ENCODE measurements at regions not wholly inside any gene's neighbourhood (a gene's known extent, or its start where the extent isn't known, plus 50 kb on each side); places are given as distances from the start of the nearest gene placed in this dataset.

GRCh38 chr4:106691749-106692148 is 323.2 kb upstream of the GIMD1 start:
- H3K4me3 ChIP-seq (ENCODE audit: low read length): no peak overlapping the region
- no peak for DNase-seq (ENCODE audit: low read depth, low spot score)

- no peak overlapping the region for H3K4me3 ChIP-seq (ENCODE audit: low read length)
- peak; percentile 46 for DNase-seq (ENCODE audit: low read depth, low spot score)
These were observed 321.9 kb upstream of the GIMD1 start for GRCh38 chr4:106690487-106690886.

GRCh38 chr4:106687026-106687425 is 318.4 kb upstream of the GIMD1 start:
- no peak for DNase-seq (ENCODE audit: low read depth, low spot score)
- H3K4me3 ChIP-seq (ENCODE audit: low read length): no peak overlapping the region

GRCh38 chr4:106681381-106681921 is 312.9 kb upstream of the GIMD1 start:
- DNase-seq (ENCODE audit: low read depth, low spot score): no peak
- no peak overlapping the region for H3K4me3 ChIP-seq (ENCODE audit: low read length)

GRCh38 chr4:106679063-106679462 is 310.5 kb upstream of the GIMD1 start:
- H3K4me3 ChIP-seq (ENCODE audit: low read length): no peak overlapping the region
- no peak for DNase-seq (ENCODE audit: low read depth, low spot score)

GRCh38 chr4:106677213-106677612 is 308.6 kb upstream of the GIMD1 start:
- H3K4me3 ChIP-seq (ENCODE audit: low read length): no peak overlapping the region

GRCh38 chr4:106676173-106676921 is 307.8 kb upstream of the GIMD1 start:
- no peak overlapping the region for H3K4me3 ChIP-seq (ENCODE audit: low read length)
- peak; percentile 21 for DNase-seq (ENCODE audit: low read depth, low spot score)

More at GRCh38 chr4:106677213-106677612, 308.6 kb upstream of the GIMD1 start:
- DNase-seq (ENCODE audit: low read depth, low spot score): no peak

GRCh38 chr4:106671716-106672115 is 303.1 kb upstream of the GIMD1 start:
- DNase-seq (ENCODE audit: low read depth, low spot score): no peak
- H3K4me3 ChIP-seq (ENCODE audit: low read length): no peak overlapping the region

- DNase-seq (ENCODE audit: low read depth, low spot score): no peak
- no peak overlapping the region for H3K4me3 ChIP-seq (ENCODE audit: low read length)
These were observed 302.4 kb upstream of the GIMD1 start for GRCh38 chr4:106670976-106671375.

- DNase-seq (ENCODE audit: low read depth, low spot score): no peak
- H3K4me3 ChIP-seq (ENCODE audit: low read length): no peak overlapping the region
These were observed 290.8 kb upstream of the GIMD1 start for GRCh38 chr4:106659371-106659770.

GRCh38 chr4:106652095-106652494 is 283.5 kb upstream of the GIMD1 start:
- H3K4me3 ChIP-seq (ENCODE audit: low read length): no peak overlapping the region
- no peak for DNase-seq (ENCODE audit: low read depth, low spot score)

GRCh38 chr4:106650701-106651100 is 282.1 kb upstream of the GIMD1 start:
- H3K4me3 ChIP-seq (ENCODE audit: low read length): no peak overlapping the region
- no peak for DNase-seq (ENCODE audit: low read depth, low spot score)

GRCh38 chr4:106647451-106647850 is 278.9 kb upstream of the GIMD1 start:
- no peak overlapping the region for H3K4me3 ChIP-seq (ENCODE audit: low read length)
- no peak for DNase-seq (ENCODE audit: low read depth, low spot score)

GRCh38 chr4:106629268-106629625 is 260.7 kb upstream of the GIMD1 start:
- H3K4me3 ChIP-seq (ENCODE audit: low read length): no peak overlapping the region
- DNase-seq (ENCODE audit: low read depth, low spot score): no peak

GRCh38 chr4:106628586-106629267 is 260.1 kb upstream of the GIMD1 start:
- DNase-seq (ENCODE audit: low read depth, low spot score): no peak

GRCh38 chr4:106627051-106627450 is 258.5 kb upstream of the GIMD1 start:
- no peak overlapping the region for H3K4me3 ChIP-seq (ENCODE audit: low read length)
- no peak for DNase-seq (ENCODE audit: low read depth, low spot score)

More at GRCh38 chr4:106628586-106629267, 260.1 kb upstream of the GIMD1 start:
- no peak overlapping the region for H3K4me3 ChIP-seq (ENCODE audit: low read length)

GRCh38 chr4:106624671-106625070 is 256.1 kb upstream of the GIMD1 start:
- DNase-seq (ENCODE audit: low read depth, low spot score): no peak
- no peak overlapping the region for H3K4me3 ChIP-seq (ENCODE audit: low read length)

GRCh38 chr4:106618956-106619355 is 250.4 kb upstream of the GIMD1 start:
- no peak overlapping the region for H3K4me3 ChIP-seq (ENCODE audit: low read length)
- DNase-seq (ENCODE audit: low read depth, low spot score): no peak

GRCh38 chr4:106615961-106616360 is 247.4 kb upstream of the GIMD1 start:
- no peak for DNase-seq (ENCODE audit: low read depth, low spot score)
- no peak overlapping the region for H3K4me3 ChIP-seq (ENCODE audit: low read length)

- no peak overlapping the region for H3K4me3 ChIP-seq (ENCODE audit: low read length)
- no peak for DNase-seq (ENCODE audit: low read depth, low spot score)
These were observed 246.9 kb upstream of the GIMD1 start for GRCh38 chr4:106615410-106615945.

Measured in Jurkat, Clone E6-1 (cell line).